Epidermal melanocyte (primary cell): ENCODE measurements at regions not wholly inside any gene's neighbourhood (a gene's known extent, or its start where the extent isn't known, plus 50 kb on each side); places are given as distances from the start of the nearest gene placed in this dataset.

ENCODE experiments used
- DNase-seq: peaks from one replicate; pipeline ENCODE4 v3.0.0; 2011; ENCODE audit warnings: low spot score; ENCODE audit not compliant: insufficient read length

- no peak for DNase-seq
Observed at GRCh38 chr2:239676716-239677452, 276.1 kb upstream of the HDAC4 start.

GRCh38 chr2:239675826-239676715, 275.3 kb upstream of the HDAC4 start:
- no peak for DNase-seq

GRCh38 chr2:239674981-239675825, 274.4 kb upstream of the HDAC4 start:
- no peak for DNase-seq

- no peak for DNase-seq
Observed at GRCh38 chr2:239674101-239674980, 273.5 kb upstream of the HDAC4 start.

GRCh38 chr2:239673641-239674040, 272.8 kb upstream of the HDAC4 start:
- DNase-seq = no peak

- DNase-seq = no peak
Observed at GRCh38 chr2:239671916-239672849, 271.4 kb upstream of the HDAC4 start.

- DNase-seq = no peak
Observed at GRCh38 chr2:239671471-239671870, 270.7 kb upstream of the HDAC4 start.

- DNase-seq = no peak
Observed at GRCh38 chr2:239670463-239671120, 269.8 kb upstream of the HDAC4 start.

GRCh38 chr2:239669899-239670460, 269.2 kb upstream of the HDAC4 start:
- DNase-seq = no peak

GRCh38 chr2:239669181-239669898, 268.5 kb upstream of the HDAC4 start:
- DNase-seq = no peak

GRCh38 chr2:239668651-239669050, 267.8 kb upstream of the HDAC4 start:
- no peak for DNase-seq

GRCh38 chr2:239668042-239668441, 267.2 kb upstream of the HDAC4 start:
- no peak for DNase-seq

- no peak for DNase-seq
Observed at GRCh38 chr2:239667431-239667985, 266.7 kb upstream of the HDAC4 start.

GRCh38 chr2:239666855-239667376, 266.1 kb upstream of the HDAC4 start:
- no peak for DNase-seq

GRCh38 chr2:239666053-239666854, 265.4 kb upstream of the HDAC4 start:
- DNase-seq = no peak

- no peak for DNase-seq
Observed at GRCh38 chr2:239664216-239664810, 263.5 kb upstream of the HDAC4 start.
